Eye (tissue), 1 donor: ENCODE measurements at regions not wholly inside any gene's neighbourhood (a gene's known extent, or its start where the extent isn't known, plus 50 kb on each side); places are given as distances from the start of the nearest gene placed in this dataset.

ENCODE experiments used
- DNase-seq: peaks from one replicate; pipeline ENCODE4 v3.0.0-alpha.2; 2015

DNA sequence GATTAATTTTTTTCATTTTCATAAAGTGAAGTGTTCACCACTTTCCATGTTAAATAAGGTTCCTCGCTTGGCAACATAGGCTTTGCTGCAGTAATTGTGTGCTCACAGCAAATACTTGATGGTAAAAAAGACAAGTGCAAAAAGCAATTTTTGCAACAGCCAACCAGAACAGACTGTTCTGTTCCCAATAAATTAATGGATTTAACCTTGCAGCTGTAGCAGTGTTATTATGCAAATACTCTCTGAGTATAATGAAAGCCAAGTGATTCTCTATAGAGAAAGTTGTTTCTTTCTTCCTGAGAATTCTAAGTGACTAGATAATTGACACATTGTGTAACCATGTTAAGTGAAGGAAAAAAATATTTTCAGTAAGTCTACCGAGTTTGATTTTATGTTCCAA is 183.7 kb upstream of the NAALADL2 start:
- no peak for DNase-seq

DNA sequence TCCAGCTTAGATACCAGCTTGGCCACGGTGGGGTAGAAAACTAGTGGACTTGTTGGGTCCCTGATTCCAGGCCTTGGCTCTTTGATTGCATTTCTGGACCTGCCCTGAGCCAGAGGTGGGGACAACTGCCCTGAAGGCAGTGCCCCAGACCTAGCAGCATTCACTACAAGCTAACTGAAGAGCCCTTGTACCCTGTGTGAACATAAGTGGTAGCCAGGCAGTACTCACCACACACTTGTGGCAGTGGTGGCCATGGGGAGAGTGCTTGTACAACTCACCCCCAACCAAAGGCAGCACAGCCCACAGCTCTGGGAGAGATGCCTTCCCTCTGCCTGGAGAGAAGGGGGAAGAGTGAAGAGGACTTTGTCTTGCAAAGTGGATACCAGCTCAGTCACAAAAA is 177.3 kb upstream of the NAALADL2 start:
- DNase-seq, result no peak

DNA sequence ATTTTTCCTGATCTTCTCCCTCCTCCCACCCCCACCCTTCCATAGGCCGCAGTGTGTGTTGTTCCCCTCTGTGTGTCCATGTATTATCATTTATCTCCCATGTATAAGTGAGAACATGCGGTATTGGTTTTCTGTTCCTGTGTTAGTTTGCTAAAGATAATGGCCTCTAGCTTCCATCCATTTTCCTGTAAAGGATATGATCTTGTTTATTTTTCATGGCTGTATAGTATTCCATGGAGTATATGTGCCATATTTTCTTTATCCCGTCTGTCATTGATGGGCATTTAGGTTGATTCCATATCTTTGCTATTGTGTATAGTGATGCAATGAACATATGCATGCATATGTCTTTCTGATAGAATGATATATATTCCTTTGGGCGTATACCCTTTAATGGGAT is 173.3 kb upstream of the NAALADL2 start:
- no peak for DNase-seq

DNA sequence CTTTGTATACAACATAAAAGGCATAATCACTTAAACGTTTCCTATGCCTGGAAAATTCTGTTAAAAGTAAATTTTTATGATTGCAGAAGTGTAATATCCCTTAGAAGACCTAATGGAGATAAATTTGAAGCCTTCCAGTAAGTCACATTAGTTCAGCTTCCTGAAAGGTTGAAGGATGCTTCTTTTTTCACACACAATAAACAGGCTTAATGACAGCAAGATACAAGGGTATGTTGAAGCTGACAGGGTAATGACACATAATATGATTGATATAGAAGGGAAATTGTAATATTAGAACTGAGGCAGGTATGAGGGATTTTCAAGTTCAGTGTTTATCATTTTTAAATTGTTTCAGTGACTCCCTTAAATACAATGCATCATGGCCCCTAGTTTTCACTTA is 161.8 kb upstream of the NAALADL2 start:
- DNase-seq, result no peak

DNA sequence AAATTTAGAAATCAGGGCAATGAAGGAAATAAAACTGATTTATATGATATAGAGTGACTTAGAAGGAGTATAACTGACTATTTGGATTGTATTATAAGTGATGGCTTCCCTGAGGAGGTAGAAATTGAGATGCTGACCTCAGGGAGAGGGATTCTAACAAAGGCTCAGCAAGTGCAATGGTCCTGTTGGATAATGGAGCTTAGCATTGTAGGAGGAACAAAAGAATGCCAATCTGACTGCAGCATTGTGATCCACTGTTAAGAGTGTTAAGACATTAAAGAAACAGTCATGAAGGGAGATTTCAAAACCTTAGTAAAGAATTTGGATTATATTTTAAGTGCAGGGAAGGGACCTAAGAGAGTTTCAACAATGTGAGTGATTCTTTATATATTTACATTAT is 158.4 kb upstream of the NAALADL2 start:
- no peak for DNase-seq

DNA sequence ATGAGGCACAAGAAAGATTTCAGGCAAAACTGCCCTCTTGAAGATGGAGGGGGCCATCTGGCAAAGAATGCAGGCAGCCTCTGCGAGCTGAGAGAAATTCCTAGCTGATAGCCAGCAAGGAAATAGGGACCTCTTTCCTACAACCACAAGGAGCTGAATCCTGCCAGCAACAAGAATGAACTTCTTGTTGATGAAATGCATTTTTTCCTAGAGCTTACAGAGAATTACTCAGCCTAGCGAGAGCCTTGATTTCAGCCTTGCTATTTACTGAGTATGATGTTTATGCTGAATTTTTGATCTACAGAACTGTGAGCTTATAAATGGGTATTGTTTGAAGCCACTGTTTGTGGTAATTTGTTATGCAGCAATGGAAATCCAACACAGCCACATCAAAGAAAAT is 148.5 kb upstream of the NAALADL2 start:
- no peak for DNase-seq

DNA sequence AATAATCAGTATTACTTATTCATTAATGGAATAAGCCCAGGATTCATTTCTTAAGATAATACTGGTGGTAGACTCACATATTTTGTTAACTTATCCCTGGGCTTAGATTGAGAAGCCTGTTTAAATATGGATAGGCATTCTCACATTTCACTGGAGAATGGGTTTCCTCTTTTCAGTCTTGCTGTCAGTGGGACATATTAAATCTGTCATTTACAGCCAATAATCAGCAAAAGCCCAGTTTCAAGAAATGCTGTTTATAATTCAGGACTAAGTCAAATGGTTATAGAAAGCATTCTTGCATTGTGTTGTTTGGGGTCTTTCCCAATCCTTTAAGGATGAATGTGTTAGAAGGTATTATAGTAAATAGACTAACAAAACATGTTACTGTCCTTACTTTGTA is 143.7 kb upstream of the NAALADL2 start:
- DNase-seq, result no peak

DNA sequence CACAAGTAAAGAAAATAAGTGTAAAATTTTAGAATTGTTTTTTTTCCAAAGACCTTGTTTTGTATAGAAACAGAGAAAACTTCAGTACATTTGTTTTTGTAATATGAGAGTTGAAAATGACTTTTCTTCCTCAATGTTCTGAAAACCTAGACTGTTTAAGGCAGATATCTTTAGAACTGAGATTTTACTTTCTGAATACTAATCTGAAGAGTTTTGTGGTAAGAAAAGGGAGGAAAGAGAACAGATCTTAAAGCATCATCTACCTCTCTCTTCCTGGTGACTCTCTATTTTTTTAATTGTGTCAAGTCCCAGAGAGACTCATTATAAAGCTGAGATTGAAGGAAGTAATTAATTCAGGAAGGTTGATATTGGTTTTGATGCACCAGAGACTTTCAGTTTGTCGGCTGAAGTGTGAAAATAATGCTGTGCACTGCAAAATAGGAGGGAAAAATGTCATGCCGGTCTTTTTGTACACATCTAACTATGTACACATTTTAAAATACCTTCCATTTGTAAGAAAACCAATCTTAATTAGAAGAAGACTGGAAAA is 142.1 kb upstream of the NAALADL2 start:
- DNase-seq, result peak; percentile 10

DNA sequence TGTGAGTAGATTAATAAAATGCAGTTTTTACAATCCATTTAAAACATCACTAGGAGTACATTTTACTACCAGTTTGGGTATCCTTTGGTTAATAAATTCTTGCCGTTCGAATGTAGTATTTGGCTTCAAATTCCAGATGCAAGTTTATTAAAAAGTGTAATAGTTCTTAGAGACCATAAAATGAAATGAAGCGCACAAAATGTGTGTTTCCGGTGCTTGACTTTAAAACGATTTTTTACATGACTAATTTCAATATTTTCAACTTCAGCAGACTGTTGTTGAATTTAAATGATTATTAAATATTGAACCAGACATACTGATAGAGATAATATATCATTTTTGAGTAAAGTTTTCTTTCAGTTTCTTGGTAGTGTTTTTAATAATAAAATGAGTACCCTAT is 138.4 kb upstream of the NAALADL2 start:
- DNase-seq, result no peak

DNA sequence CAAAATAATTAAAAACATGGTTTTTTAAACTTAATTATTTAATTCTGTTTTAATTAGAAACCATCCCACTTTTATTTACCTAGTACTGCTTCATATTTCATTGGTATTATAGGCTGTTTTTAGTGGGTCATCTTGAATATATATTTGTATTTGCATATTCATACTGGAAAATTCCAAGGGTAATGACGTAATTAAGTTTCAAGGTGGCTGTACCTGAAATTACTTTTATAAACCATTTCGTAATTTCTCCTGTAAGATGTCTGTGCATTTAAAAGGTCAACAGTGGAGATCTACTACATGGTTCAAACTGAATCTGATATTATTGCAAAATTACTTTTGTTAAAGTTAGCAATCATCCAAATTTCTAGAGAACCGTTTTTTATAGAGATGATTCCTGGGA is 133.8 kb upstream of the NAALADL2 start:
- no peak for DNase-seq

DNA sequence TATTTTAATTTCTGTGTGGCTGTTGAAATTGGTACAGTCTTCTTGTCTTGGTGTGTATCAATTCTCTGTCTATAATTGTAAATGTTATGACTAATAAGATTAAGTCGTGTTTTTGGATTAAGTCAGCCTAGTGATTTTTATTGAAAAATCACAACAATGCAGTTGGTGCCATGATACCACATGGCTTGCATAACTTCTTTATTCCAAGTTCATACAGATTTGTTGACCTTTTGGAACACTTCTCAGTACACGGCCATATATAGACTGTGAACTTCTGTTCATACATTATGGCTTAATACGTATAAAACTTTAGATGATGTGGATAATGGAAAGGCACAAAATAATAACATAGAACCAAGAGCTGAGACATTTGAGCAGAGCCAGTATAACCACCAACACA is 121.2 kb upstream of the NAALADL2 start:
- DNase-seq, result no peak

DNA sequence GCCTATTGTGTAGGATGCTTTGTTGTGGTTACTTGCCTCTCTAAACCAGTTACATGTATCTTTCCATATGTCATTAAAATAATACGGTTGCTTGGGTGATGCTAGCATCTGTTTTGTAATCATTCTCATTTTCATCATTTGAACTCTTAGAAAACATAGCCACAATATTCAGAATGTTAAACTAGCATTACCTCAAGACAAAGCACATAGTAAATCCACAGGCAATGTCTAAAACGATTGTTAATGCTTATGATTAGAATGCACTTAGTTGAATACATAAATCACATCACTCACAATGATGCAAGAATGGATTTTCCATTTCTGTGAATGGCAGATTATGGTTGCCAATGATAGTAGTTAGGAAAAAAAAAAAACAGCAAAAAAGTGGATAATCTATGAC is 110.0 kb upstream of the NAALADL2 start:
- DNase-seq, result no peak

DNA sequence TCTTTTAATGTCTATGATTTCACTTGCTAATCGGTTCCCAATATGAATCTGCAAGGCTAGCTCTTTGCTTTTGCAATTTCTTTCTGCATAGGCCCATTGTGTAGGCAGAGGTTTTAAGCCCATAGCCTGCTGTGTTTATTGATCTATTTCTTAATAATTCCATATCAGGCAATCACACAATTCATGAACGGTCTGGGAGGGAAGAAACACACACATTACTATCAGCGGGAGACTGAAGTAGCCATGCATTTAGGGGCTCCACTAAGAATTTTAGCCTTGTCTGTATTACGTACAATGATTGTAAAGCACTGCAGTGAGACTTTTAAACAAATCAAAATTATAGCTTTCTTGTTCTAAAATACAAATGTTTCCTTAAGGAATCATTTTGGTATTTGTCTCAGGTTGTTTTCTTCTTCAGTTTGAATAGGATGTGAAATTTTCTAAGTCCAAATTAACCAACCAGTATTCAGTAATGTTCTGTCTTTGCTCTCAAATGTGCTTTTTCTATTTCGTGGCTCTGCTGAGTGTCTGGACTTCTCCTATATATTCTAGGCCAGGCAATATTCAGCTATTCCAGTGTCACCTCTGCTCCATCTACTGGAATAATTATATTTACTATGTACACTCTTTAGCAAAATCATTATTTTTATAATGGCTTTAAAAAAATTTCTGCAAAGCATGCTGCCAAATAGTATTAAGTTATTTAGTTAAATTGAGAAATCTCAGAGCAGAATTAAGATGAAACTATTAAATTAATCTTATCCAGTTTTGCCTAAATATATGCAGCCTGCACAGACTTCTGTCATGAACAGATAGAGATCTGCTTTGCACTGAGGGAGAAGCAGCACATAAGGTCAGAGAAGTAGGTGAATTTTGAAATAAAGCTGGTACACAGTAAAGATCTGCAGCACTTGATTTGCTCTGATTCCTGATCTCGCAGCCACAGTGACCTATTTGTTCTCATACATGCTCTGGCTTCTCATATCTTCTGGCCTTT is 103.0 kb upstream of the NAALADL2 start:
- DNase-seq, result no peak

DNA sequence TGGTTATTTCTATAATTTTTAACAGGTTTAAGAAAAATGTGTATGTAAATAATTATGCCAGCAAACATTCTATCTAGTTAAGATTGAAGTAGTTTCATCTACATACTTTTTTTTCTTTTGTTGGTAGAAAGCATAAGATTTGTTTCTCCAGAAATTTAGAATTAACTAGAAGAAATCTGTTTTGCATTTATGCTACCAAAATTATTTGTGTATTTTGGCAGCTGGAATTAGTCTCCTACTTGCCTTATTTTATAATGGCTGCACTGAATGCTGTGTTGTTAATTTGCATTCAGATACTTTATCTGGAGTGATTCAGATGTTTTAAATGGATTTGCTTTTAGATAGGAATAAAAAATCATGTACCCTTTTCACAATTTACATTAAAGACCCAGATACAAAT is 100.2 kb upstream of the NAALADL2 start:
- DNase-seq, result no peak

DNA sequence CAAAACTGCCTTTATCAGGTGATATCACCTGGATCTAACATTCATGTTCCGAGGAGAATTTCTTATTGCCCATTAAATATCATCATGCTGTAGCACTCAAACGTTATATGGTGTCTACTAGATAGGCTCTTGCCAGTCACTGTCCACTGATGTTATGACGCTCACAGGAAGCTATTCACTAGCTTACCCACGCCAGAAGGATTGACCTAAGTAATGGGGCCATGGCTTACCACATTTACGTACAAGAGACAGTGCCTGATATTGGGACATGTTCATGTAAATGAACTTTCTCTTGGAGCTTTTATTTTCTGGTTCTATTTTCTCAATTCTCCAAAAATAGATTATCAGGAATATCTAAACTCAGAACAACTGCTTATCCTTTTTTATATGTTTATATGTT is 91.7 kb upstream of the NAALADL2 start:
- DNase-seq, result no peak

DNA sequence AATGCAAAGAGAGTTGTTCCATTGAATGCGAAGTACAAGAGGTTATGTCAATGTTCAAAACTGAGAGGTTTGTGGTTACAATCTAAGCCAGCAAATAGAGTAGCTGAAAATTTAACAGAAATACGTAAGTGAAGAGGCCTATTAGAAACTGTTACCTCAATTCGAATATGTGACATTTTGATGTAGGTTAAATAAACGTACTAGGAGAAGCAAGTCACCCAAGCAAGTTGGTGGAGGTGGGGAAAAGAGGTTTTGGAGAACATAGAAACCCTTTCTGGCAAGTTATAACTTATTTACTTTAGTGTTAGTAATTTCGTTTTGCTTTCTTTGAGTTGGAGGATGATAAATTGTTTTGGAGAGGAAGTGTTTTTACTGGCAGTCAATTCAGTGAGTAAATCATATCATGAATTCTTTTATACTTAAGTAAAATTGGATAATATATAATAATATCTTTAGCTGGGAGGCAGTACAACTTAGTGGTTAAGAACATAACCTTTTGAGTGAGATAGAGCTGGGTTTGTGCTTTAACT is 91.2 kb upstream of the NAALADL2 start:
- no peak for DNase-seq

DNA sequence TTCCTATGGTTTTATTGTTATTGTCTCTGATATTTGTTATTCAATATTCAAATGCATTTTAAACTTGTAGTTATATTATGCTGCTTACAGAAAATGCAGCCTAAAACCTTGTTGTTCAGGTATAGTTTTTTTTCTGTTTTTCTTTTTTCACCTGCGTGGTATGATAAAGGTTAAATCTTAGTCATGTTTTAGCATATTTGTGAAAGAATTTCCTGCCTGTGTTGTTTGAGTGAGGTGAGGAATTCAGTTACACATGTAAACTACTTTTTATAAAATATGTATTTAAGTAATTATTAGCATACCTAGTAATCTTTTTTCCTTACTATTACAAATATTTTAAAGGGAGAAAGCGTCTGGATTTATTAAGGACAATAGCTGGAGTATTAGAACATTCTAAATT is 90.0 kb upstream of the NAALADL2 start:
- DNase-seq, result no peak

DNA sequence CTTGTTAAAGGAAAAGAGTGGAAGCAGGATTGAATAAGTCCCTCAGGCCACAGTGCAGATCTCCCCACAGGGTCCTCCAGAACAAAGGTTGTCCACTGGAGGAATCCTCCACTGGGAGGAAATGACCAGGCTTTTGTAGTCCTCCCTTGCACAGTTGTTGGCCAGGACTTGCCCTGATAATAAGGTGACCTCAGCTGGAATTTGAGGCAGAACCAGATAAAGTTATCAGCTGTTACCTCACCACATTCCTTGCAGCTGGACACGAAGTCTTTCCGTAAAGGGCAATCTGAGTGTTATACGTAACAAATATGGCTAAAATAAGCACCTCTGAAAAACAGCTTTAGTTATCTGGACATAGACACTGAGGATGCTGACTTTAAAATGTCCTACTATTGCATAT is 83.5 kb upstream of the NAALADL2 start:
- no peak for DNase-seq

DNA sequence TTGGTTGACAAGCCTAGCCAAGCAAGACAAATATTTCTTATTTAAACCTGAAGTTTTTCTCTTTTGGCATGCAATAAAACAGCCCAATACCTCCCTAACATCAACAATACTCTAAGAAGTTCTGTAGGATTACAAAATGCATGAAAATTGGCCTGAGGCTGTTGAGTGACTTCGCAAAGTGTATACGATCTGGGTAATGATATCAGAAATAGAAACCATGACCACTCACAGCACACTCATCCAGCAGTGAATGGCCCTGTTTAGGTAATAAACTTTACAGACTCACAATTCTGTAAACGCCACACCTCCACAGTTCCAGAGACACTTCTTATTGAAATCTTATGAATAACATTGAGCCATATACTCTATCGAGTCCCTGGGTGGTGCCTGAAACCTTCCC is 83.0 kb upstream of the NAALADL2 start:
- no peak for DNase-seq

DNA sequence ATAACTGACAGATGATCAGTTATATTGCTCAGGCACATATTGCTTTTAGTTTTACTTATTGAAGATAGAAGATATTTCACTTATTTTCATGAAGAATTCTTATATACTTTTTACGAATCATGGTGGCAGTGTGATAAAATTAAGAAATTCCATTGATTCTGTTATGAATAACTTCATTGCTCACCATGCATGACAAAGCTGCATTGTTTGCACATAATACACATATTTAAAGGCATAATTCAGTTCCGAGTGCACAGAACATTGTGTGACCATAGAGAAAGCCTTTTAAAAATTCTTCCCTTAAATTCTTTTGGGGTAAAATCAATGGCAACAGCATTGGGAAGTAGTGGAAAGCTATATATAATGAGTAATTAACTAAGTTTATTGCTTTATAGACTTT is 82.5 kb upstream of the NAALADL2 start:
- no peak for DNase-seq

DNA sequence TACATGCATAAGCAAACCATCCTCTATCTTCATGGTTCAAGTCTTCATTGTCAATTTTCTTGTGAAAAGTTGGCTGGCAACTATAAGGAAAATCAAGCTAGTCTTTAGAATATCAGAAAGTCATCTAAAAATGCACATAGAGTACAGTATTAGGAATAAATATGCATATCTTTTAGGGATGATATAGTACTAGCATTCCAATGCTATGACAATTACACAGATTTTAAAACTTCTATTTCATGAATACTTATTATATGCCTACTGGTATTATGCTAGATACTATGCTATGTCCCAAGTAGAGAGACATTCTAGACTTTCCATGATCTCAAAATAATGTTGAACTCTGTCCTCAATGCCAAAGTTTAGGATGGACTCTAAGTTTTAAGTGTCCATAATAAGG is 81.3 kb upstream of the NAALADL2 start:
- DNase-seq, result no peak

DNA sequence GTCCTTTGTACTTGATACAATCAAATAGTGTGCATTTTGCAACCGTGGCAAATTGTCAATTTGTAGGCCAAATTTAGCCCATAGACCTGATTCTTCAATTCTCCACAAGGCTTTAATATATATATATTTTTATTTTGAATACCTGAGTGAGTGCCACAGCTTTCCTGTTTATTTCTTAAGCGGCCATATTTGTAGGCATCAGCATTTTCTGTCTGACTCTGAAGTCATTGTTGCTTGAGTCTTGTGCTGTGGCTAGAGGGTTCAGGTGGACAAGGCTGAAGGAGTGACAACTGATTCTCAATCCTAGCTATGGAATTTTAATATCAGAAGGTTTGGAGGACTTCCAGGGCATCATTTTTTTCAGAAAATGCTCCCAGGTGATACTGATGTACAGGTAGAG is 75.6 kb upstream of the NAALADL2 start:
- no peak for DNase-seq

DNA sequence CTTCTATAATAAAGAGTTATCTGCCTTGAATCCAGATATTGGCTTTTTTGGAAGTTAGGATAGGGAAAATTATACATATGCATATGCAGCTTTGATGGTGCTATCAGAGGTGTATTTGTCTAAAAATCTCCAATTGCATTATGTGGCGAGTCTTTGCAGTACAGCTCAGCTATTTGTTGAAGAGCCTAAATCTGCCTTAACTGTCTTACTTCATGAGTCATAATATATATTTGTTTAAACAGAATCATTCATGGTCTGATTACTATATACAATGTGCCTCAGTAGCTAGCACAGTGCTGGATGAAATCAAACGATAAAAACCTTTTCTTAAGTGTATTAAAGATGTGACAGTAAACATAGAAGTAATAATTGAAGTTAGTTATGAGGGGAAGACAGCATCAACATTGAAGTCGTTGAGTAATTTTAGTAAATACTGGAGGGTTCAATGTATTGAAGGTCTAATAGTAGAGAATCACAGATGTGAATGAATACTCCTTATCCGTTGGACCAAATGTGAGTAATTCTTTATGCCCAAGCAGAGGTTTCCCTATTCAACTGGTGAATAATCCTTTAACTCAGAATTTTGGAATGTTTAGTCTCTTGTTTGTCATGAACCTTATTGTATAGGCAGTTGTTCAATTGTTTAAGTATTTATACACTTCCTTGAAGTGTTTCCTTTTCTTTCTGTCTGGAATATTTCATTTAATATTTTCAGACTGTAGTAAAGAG is 74.8 kb upstream of the NAALADL2 start:
- DNase-seq, result no peak

DNA sequence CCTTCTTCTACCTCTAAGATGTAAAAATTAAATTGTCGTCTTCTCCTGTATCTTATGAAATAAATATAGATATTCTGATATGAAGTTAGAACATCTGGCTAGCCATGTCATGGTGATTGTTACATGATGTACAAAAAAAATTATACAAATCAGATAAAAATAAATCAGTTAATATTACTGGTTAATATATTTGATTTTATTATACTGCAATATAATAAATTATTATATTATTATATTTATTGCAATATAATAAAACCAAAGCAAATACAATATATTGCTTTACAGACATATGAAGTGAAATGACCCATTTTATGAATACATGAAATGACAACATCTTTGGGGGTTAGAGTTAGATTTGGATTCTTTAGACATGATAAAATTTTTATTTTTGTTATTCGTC is 72.3 kb upstream of the NAALADL2 start:
- DNase-seq, result no peak
